ENCODE measurements at regions not wholly inside any gene's neighbourhood (a gene's known extent, or its start where the extent isn't known, plus 50 kb on each side); places are given as distances from the start of the nearest gene placed in this dataset.

DNA sequence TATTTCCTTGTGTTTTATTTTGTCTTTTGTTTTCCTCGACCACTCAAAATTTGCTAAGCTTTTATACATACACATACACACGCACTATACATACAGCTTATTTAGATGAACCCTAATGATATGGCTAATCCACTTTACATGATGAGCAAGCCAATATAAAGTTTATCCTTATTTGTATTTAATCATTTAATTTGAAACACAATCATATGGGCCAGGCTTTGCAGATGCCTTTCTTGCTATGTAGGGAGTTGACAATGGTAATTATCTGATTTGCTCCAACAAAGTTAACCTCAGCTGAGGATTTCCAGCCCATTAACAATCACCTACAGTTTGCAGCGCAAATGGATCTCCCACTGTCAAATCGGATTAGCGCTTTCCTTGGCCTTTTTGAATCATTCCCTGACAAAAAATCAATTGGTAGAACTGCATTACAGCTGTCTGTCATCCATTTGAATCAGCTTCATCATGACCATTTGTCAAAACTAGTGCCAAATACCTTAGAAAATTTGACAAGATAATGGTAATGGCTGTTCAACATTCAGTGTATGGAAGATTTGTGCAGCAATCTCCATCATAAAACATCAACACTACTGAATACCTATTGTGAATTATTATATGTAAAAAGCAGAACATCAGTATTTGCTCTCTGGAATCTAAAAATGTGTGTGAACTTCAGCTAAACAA, 352.6 kb downstream of the MRPL39 start:
- TF ChIP-seq, protein P1, sequence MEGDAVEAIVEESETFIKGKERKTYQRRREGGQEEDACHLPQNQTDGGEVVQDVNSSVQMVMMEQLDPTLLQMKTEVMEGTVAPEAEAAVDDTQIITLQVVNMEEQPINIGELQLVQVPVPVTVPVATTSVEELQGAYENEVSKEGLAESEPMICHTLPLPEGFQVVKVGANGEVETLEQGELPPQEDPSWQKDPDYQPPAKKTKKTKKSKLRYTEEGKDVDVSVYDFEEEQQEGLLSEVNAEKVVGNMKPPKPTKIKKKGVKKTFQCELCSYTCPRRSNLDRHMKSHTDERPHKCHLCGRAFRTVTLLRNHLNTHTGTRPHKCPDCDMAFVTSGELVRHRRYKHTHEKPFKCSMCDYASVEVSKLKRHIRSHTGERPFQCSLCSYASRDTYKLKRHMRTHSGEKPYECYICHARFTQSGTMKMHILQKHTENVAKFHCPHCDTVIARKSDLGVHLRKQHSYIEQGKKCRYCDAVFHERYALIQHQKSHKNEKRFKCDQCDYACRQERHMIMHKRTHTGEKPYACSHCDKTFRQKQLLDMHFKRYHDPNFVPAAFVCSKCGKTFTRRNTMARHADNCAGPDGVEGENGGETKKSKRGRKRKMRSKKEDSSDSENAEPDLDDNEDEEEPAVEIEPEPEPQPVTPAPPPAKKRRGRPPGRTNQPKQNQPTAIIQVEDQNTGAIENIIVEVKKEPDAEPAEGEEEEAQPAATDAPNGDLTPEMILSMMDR (IDR thresholded peaks at IDR 0.05): no peak
- DNase-seq (no peak), ATAC-seq (no peak)
- H3K36me3 ChIP-seq (ENCODE audit: insufficient read depth in 1 of 2, low read depth in 1 of 2): no peaks in the 10 kb centered on the region
- H3K27ac ChIP-seq: no peak overlapping the region
- intact Hi-C loops (cut with DNase I): no loop called here
- H3K9me3 ChIP-seq: no peaks in the 10 kb centered on the region
- no peak overlapping the region for H3K4me3 ChIP-seq
- no peaks in the 10 kb centered on the region for H3K27me3 ChIP-seq (ENCODE audit: insufficient read depth in 3 of 3, low read length in 2 of 3)
- H3K4me1 ChIP-seq: no peaks in the 10 kb centered on the region
- 90 to 95% (median 93%) methylated on average over 5 of the region's 5 CpGs for WGBS, 3 donors

DNA sequence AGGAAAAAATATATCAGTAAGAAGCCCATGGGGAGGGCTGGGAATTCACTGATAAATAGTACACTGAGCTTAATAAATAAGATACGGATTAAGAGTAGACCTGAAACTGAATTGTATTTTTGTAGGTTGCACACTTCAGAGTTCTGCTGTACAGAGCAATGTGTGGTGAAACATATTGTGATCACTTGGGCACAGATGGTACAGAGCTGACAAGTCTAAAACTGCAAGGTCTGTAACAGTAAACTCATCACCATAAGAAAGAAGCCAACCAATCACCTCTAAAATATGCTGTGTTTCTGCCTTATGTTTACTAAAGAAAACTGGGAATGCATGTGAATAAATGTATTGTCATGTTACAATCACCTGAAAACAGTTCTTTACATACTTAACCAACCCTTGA, 360.7 kb downstream of the MRPL39 start:
- TF ChIP-seq, protein P1 (IDR thresholded peaks at IDR 0.05): no peak
- WGBS, 3 donors: 88 to 100% (median 91%) methylated on average over 1 of the region's 1 CpG
- H3K27me3 ChIP-seq (ENCODE audit: insufficient read depth in 3 of 3, low read length in 2 of 3): no peaks in the 10 kb centered on the region
- H3K9me3 ChIP-seq: no peaks in the 10 kb centered on the region
- DNase-seq (no peak), ATAC-seq (no peak)
- H3K4me3 ChIP-seq: no peak overlapping the region
- intact Hi-C loops (cut with DNase I): no loop called here
- H3K27ac ChIP-seq: no peak overlapping the region
- no peaks in the 10 kb centered on the region for H3K36me3 ChIP-seq (ENCODE audit: insufficient read depth in 1 of 2, low read depth in 1 of 2)
- H3K4me1 ChIP-seq: no peaks in the 10 kb centered on the region

DNA sequence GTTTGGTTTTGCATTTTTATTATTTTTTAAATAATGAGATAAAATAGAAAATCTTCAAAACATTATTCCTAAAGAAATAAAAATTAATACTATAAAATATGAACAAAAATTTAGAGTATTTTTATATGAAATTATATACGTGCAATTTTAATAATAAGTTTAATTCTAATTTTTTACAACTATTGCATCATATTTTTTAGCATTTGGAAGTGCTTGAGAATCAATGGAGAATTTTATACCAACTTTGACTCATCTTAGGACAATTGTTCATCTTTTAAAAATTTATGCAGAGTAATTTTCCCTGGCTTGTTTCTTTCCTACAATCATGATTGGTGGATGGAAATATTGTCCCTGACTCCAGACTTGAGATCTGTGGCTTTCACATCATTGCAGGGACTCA, 362.5 kb downstream of the MRPL39 start:
- no peak for DNase-seq
- intact Hi-C loops (cut with DNase I): no loop called here
- TF ChIP-seq, protein P1 (IDR thresholded peaks at IDR 0.05): no peak
- no peak for ATAC-seq
- no peak overlapping the region for H3K4me3 ChIP-seq
- no peaks in the 10 kb centered on the region for H3K27me3 ChIP-seq (ENCODE audit: insufficient read depth in 3 of 3, low read length in 2 of 3)
- H3K4me1 ChIP-seq: no peaks in the 10 kb centered on the region
- H3K9me3 ChIP-seq: no peaks in the 10 kb centered on the region
- no peak overlapping the region for H3K27ac ChIP-seq
- no peaks in the 10 kb centered on the region for H3K36me3 ChIP-seq (ENCODE audit: insufficient read depth in 1 of 2, low read depth in 1 of 2)
- WGBS, 3 donors: 89 to 92% (median 90%) methylated on average over 1 of the region's 1 CpG

DNA sequence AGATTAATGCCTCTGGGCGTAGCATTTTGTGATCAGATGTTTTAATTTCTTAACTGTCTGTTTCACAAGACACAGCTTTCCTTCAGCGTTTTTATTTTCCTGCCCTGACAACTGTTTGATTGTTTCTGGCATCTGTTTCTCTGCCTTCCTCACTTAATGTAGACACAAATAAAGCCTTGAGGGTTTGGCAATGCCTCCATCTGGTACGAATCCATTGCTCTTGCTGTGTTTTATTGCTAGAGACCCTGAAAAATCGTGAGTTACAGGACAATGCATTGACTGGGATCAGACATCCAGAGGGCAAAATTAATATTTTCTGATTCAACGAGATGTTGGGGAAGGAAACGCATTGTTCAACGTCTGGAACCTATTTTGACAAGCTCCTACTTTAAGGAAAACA, 363.5 kb downstream of the MRPL39 start:
- WGBS, 3 donors: 19 to 29% (median 28%) methylated on average over 7 of the region's 7 CpGs
- Histone ChIP-seq H3K27me3 (ENCODE audit: insufficient read depth in 3 of 3, low read length in 2 of 3) (no peaks in the 10 kb centered on the region), H3K4me1 (no peaks in the 10 kb centered on the region), H3K36me3 (ENCODE audit: insufficient read depth in 1 of 2, low read depth in 1 of 2) (no peaks in the 10 kb centered on the region), H3K27ac (no peak overlapping the region), H3K9me3 (no peaks in the 10 kb centered on the region), H3K4me3 (no peak overlapping the region)
- ATAC-seq: no peak
- no peak for DNase-seq
- intact Hi-C loops (cut with DNase I): no loop called here
- TF ChIP-seq, protein P1 (IDR thresholded peaks at IDR 0.05): no peak

DNA sequence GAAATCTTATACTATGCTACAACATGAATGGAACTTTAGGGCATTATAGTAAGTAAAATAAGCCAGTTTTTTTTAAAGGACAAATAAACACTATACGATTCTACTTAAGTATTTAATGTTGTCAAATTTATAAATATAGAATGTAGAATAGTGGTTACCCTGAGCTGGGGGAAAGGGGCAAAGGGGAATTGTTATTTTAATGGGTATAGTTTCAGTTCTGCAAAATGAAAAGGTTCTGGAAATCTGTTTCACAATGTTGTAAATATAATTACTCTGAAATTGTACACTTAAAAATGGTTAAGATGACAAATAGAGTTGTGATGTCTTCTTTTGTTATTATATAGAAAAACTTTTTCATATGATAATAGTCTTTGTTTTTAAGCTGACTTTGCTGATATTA, 366.3 kb downstream of the MRPL39 start:
- ATAC-seq: no peak

More for the DNA sequence above, 366.3 kb downstream of the MRPL39 start:
- H3K36me3 ChIP-seq (ENCODE audit: insufficient read depth in 1 of 2, low read depth in 1 of 2): no peaks in the 10 kb centered on the region
- H3K4me3 ChIP-seq: no peak overlapping the region
- H3K27ac ChIP-seq: no peak overlapping the region
- H3K9me3 ChIP-seq: no peaks in the 10 kb centered on the region
- TF ChIP-seq, protein P1 (IDR thresholded peaks at IDR 0.05): no peak
- H3K4me1 ChIP-seq: no peaks in the 10 kb centered on the region
- no peaks in the 10 kb centered on the region for H3K27me3 ChIP-seq (ENCODE audit: insufficient read depth in 3 of 3, low read length in 2 of 3)
- intact Hi-C loops (cut with DNase I): no loop called here
- no peak for DNase-seq
- WGBS, 3 donors: 87 to 97% (median 93%) methylated on average over 1 of the region's 1 CpG

Data from psoas muscle (tissue), 7 donors.